ENCODE measurements at regions not wholly inside any gene's neighbourhood (a gene's known extent, or its start where the extent isn't known, plus 50 kb on each side); places are given as distances from the start of the nearest gene placed in this dataset.

DNA sequence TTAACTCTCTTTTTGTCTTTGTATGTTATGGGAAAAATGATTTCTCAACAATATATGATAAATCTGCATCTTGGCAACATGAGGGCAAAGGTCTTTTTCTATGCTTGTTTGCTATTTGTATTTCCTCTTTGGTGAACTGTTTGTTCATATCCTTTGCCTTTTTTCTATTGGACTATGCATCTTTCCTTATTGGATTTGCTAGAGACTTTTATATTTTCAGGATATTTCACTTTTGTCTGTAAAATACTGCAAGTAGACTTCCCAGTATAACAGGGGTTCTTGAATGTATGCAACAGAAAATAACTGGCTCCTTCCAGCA is 69.4 kb upstream of the SSBP2 start:
- DNase-seq (ENCODE audit: insufficient read length, low spot score) (no peak), FAIRE-seq (no peak)
- TF ChIP-seq, protein P1, sequence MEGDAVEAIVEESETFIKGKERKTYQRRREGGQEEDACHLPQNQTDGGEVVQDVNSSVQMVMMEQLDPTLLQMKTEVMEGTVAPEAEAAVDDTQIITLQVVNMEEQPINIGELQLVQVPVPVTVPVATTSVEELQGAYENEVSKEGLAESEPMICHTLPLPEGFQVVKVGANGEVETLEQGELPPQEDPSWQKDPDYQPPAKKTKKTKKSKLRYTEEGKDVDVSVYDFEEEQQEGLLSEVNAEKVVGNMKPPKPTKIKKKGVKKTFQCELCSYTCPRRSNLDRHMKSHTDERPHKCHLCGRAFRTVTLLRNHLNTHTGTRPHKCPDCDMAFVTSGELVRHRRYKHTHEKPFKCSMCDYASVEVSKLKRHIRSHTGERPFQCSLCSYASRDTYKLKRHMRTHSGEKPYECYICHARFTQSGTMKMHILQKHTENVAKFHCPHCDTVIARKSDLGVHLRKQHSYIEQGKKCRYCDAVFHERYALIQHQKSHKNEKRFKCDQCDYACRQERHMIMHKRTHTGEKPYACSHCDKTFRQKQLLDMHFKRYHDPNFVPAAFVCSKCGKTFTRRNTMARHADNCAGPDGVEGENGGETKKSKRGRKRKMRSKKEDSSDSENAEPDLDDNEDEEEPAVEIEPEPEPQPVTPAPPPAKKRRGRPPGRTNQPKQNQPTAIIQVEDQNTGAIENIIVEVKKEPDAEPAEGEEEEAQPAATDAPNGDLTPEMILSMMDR (IDR thresholded peaks at IDR 0.05; ENCODE audit: insufficient read depth, missing control alignments), result no peak

DNA sequence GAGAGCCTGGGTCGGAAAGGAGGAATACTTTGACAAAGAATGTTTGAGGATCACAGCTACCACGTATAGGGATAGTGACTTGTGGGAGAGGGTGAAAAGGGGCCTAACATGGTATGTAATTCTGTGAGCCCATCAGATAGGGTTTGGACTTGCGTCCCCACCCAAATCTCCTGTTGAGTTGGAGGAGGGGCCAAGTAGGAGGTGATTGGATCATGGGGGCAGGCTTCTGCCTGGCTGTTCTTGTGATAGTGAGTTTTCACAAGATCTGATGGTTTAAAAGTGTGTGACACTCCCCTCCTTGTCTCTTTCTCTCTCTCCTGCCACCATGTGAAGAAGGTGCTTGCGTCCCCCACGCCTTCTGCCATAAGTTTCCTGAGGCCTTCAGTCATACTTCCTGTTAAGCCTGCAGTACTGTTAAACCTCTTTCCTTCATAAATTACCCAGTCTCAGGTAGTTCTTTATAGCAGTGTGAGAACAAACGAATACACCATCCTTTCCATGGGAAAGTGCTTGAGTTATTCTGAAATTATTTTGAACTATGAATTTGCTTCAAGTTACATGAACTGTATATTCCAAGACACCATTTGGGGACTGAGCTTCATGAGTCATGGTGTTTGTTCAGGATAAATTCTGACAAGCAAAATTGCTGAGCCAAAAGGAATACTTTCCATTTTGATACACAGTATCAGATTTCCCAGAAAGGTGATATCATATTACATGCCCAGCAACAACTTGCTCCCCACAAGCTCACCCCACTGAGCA is 68.8 kb upstream of the SSBP2 start:
- TF ChIP-seq, protein P1 (IDR thresholded peaks at IDR 0.05; ENCODE audit: insufficient read depth, missing control alignments), result no peak
- FAIRE-seq, result no peak
- no peak for DNase-seq (ENCODE audit: insufficient read length, low spot score)

DNA sequence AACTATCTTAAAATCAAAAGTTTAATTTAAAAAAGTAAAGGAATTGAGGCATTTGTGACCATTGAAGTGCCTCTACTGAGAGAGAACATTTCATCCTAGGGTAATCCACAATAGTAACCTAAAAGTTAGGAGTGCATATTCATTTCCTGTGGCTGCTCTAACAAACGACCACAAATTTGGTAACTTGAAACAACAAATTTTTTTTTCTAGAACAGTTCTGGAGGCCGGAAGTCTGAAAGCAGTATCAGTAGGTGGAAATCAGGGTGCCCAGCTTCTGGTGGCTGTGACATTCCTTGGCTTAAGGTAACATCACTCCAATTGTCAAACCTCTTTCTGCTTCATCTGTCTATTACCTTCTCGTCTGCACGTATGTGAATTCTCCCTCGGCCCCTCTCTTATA is 67.1 kb upstream of the SSBP2 start:
- TF ChIP-seq, protein P1 (IDR thresholded peaks at IDR 0.05; ENCODE audit: insufficient read depth, missing control alignments), result no peak
- no peak for DNase-seq (ENCODE audit: insufficient read length, low spot score)
- no peak for FAIRE-seq

DNA sequence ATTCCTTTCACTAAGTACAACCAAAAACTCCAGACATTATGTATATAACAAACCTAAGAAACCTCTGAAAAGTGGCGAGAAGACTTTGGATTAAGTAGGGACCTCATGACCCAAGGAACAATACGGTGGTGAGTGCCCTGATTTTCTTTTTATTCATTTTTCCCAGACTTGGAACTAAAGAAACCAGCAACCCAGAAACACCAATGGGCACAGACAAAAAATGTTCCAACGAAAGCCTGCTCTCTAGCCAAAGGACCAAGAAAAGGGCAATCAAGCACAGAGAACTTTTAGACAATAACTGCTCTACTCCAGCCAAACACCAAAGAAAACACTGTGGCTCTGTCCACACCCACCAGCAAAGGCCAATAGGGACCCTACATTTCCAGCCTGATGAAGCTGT is 66.2 kb upstream of the SSBP2 start:
- FAIRE-seq (no peak), DNase-seq (ENCODE audit: insufficient read length, low spot score) (no peak)
- TF ChIP-seq, protein P1 (IDR thresholded peaks at IDR 0.05; ENCODE audit: insufficient read depth, missing control alignments), result no peak

DNA sequence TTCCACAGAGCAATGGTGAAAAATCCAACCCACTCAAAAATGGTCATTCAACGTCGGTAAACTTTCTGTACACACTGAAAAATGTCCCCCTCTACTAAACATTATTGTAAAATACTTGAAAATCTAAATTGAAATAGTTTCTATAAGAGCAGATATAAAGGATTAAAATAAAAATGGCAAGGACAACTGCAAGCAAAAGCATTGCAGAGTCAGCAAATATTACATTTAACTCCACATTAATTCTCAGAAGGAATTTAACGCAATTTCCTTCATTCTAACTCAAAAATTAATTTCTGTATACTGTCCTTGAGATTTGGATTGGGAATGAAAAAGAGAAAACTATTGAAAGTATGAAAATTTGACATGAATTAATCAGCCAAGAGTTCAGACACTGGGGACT is 64.4 kb upstream of the SSBP2 start:
- DNase-seq (ENCODE audit: insufficient read length, low spot score), result no peak
- FAIRE-seq, result no peak
- TF ChIP-seq, protein P1 (IDR thresholded peaks at IDR 0.05; ENCODE audit: insufficient read depth, missing control alignments), result no peak

DNA sequence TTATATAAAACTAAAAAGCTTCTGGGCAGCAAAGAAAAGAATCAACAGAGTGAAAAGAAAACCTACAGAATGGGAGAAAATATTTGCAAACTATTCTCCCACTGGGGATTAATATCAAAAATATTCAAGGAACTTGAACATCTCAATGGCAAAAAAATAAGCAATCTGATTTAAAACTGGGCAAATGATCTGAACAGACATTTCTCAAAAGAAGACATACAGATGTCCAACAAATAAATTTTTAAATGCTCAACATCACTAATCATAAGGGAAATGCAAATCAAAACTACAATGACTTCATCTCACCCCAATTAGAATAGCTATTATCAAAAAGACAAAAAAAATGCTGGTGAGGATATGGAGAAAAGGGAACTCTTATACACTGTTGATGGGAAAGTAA is 57.2 kb upstream of the SSBP2 start:
- no peak for DNase-seq (ENCODE audit: insufficient read length, low spot score)
- no peak for FAIRE-seq
- TF ChIP-seq, protein P1 (IDR thresholded peaks at IDR 0.05; ENCODE audit: insufficient read depth, missing control alignments), result no peak

DNA sequence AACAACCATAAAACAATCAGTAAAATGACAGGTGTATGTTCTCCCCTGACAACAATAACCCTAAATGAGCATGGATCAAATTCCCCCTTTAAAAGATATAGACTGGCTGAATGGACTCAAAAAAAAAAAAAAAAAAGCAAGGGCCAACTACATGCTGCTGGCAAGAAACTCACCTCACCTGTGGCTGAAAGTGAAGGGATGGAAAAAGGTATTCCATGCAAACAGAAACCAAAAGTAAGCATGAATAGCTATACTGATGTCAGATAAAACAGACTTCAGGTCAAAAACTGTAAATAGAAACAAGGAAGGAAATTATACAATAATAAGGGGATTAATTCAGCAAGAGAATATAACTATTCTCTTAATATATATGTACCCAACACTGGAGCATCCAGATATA is 54.2 kb upstream of the SSBP2 start:
- TF ChIP-seq, protein P1 (IDR thresholded peaks at IDR 0.05; ENCODE audit: insufficient read depth, missing control alignments), result no peak

More for the DNA sequence above, 54.2 kb upstream of the SSBP2 start:
- DNase-seq (ENCODE audit: insufficient read length, low spot score) (no peak), FAIRE-seq (no peak)
